Lung (tissue), 11 donors: ENCODE measurements at regions not wholly inside any gene's neighbourhood (a gene's known extent, or its start where the extent isn't known, plus 50 kb on each side); places are given as distances from the start of the nearest gene placed in this dataset.
A peak's percentile ranks its signal among the peaks of the same experiment; 100 is the strongest.

Experiments
- ATAC-seq: fragments of 200-7000 bp; cut with Tn5 transposase; one replicate; pipeline ENCODE4 v1.9.1; 2020; ENCODE audit warnings: moderate number of reproducible peaks; ENCODE audit not compliant: insufficient read depth, low FRiP score
- DNase-seq, 3 donors: peaks; one replicate each; pipeline ENCODE4 v3.0.0-alpha.2; 2013 to 2017
- H3K27ac ChIP-seq, 2 donors: one replicate each; pipeline ENCODE4 v1.5.1; 2013; ENCODE audit warnings: mild to moderate bottlenecking in 2 of 2, moderate library complexity in 2 of 2, control low read depth in 1 of 2, inconsistent platforms in 1 of 2, low read depth in 1 of 2, low read length in 1 of 2
- H3K27me3 ChIP-seq, 3 donors: one replicate each; pipeline ENCODE4 v1.5.1; 2013; ENCODE audit warnings: low read length in 2 of 3; ENCODE audit not compliant: control insufficient read depth in 3 of 3, insufficient read depth in 3 of 3
- H3K36me3 ChIP-seq, 4 donors: one replicate each; pipeline ENCODE4 v1.5.1; 2013; ENCODE audit warnings: low read length in 4 of 4, mild to moderate bottlenecking in 1 of 4, moderate library complexity in 1 of 4; ENCODE audit not compliant: control insufficient read depth in 4 of 4, insufficient read depth in 4 of 4
- H3K4me1 ChIP-seq, 5 donors: one replicate each; pipeline ENCODE4 v1.5.1; 2013; ENCODE audit warnings: low read length in 5 of 5, mild to moderate bottlenecking in 2 of 5, moderate library complexity in 1 of 5; ENCODE audit not compliant: control insufficient read depth in 5 of 5, insufficient read depth in 5 of 5
- H3K4me3 ChIP-seq: one replicate; pipeline ENCODE4 v1.5.1; 2013; ENCODE audit warnings: mild to moderate bottlenecking, control low read depth, moderate library complexity
- H3K9ac ChIP-seq, 2 donors: one replicate each; pipeline ENCODE4 v1.5.1; 2013; ENCODE audit warnings: low read length in 2 of 2, control low read depth in 1 of 2; ENCODE audit not compliant: insufficient read depth in 1 of 2
- H3K9me3 ChIP-seq, 4 donors: one replicate each; pipeline ENCODE4 v1.5.1; 2013; ENCODE audit warnings: low read length in 3 of 4, mild to moderate bottlenecking in 1 of 4, moderate library complexity in 1 of 4; ENCODE audit not compliant: control insufficient read depth in 4 of 4, insufficient read depth in 3 of 4
- WGBS, 2 donors: extraction: QIAGEN DNeasy Blood & Tissue Kit; methylation state at CpG; one replicate each; pipeline ENCODE4 v1.1.7; 2013; 5-methylcytosine and 5-hydroxymethylcytosine counted together
- TF ChIP-seq, protein P1 (sequence below): IDR thresholded peaks from 2 replicates; pipeline ENCODE4 v1.5.1; 2012; ENCODE audit warnings: mild to moderate bottlenecking; ENCODE audit errors: control extremely low read depth, extremely low read depth
- donor health status: control.
- donor health status: control.
- donor health status: Bipolar disorder and iron deficiency.
- donor health status: healthy.
- donor health status: DM: yes; HTN: yes; CAD: no.

DNA sequence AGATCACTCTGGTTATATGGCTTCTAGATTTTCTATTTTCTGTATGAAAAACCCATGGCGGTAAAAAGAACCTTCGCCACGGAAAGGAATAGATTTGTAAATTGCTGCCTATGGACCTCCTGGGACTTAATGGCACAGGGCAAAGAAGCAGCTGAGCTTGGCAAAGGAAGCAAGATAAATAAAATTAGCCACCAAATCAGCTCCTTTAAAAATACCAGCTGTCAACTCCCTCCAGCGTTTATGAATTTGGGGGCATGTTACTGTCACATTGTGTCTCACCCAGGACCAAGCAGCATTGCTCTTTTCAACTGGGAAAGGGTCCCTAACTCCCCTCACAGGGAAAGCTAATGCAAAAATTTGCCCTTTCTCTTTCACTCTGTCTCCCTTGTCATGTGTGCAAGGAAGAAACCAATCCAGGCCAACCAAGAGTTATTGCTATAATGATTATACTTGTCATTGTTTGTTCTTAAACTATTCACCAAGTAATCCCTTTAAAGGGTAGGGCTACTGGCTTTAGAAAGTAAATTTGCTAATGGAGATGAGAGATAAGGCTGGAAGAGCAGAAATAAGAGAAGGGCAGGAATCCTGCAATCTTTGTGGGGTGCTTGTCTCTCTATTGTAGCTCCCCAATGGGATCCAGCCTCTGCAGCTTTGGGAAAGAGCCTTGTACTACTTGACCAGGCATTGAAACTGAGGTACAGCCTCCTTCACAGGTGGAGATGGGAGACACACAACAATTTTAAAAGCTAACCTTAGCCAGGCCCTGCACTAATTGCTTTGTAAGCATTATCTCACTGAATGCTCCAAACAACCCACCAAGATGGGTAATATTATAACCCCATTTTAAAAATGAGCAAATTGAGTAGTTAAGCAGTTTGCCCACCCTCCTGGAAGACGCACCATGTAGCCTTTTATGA, 119.1 kb upstream of the KLF7 start:
- TF ChIP-seq, protein P1, sequence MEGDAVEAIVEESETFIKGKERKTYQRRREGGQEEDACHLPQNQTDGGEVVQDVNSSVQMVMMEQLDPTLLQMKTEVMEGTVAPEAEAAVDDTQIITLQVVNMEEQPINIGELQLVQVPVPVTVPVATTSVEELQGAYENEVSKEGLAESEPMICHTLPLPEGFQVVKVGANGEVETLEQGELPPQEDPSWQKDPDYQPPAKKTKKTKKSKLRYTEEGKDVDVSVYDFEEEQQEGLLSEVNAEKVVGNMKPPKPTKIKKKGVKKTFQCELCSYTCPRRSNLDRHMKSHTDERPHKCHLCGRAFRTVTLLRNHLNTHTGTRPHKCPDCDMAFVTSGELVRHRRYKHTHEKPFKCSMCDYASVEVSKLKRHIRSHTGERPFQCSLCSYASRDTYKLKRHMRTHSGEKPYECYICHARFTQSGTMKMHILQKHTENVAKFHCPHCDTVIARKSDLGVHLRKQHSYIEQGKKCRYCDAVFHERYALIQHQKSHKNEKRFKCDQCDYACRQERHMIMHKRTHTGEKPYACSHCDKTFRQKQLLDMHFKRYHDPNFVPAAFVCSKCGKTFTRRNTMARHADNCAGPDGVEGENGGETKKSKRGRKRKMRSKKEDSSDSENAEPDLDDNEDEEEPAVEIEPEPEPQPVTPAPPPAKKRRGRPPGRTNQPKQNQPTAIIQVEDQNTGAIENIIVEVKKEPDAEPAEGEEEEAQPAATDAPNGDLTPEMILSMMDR, result no peak
- Histone ChIP-seq H3K36me3 (no peaks in the 10 kb centered on the region), H3K4me3 (no peak overlapping the region), H3K9me3 (no peaks in the 10 kb centered on the region), H3K4me1 (peaks cover 0 to 13% (median 0%) of the 10 kb centered on the region in 5 donors), H3K27me3 (no peaks in the 10 kb centered on the region), H3K27ac (peak overlapping the region in 1 of 2 donors; percentile 41), H3K9ac (no peak overlapping the region)
- ATAC-seq (no peak), DNase-seq (no peak)
- WGBS, 2 donors, result 87 to 94% methylated on average over 5 of the region's 5 CpGs

- DNase-seq (peak in 1 of 3 donors; percentile 8), ATAC-seq (no peak)
- H3K4me1 ChIP-seq, result peaks cover 0 to 13% (median 0%) of the 10 kb centered on the region in 5 donors
- TF ChIP-seq, protein P1, result no peak
- H3K36me3 ChIP-seq, result no peaks in the 10 kb centered on the region
- WGBS, 2 donors, result 63 to 67% methylated on average over 3 of the region's 3 CpGs
- no peaks in the 10 kb centered on the region for H3K9me3 ChIP-seq
- H3K27me3 ChIP-seq, result no peaks in the 10 kb centered on the region
- no peak overlapping the region for H3K27ac ChIP-seq
- no peak overlapping the region for H3K4me3 ChIP-seq
- no peak overlapping the region for H3K9ac ChIP-seq
Observed at GRCh38 chr2:207285473-207285815, 119.7 kb upstream of the KLF7 start.

DNA sequence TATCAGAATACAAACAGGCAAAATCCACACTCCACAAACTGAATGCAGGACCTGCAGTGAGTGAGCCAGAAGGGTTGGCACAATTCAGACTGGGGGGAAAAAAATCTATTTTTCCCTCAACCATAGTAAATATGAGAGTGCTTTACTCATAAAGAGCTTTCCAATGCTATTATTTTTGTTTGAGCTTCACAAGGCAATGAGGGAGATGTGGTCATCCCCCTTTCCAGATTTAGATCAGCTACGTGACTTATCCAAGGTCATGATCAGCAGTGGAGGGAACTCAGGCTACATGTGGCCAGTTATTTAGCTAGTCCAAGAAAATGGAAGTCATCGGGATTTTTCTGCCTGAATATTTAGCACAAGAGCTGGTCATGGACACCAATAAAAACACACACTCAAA, 120.4 kb upstream of the KLF7 start:
- no peak for DNase-seq
- Histone ChIP-seq H3K27ac (no peak overlapping the region), H3K4me1 (peaks cover 0 to 13% (median 0%) of the 10 kb centered on the region in 5 donors), H3K9me3 (no peaks in the 10 kb centered on the region), H3K4me3 (no peak overlapping the region), H3K36me3 (no peaks in the 10 kb centered on the region), H3K9ac (no peak overlapping the region), H3K27me3 (no peaks in the 10 kb centered on the region)
- ATAC-seq, result no peak
- WGBS, 2 donors, result 76 to 80% methylated on average over 2 of the region's 2 CpGs
- TF ChIP-seq, protein P1, result no peak
